ENCODE measurements at regions not wholly inside any gene's neighbourhood (a gene's known extent, or its start where the extent isn't known, plus 50 kb on each side); places are given as distances from the start of the nearest gene placed in this dataset.
"Not testable (repeated sequence)": the region's sequence is repeated elsewhere in the genome, so short reads cannot be mapped to it uniquely, and the experiment has no call there.

DNA sequence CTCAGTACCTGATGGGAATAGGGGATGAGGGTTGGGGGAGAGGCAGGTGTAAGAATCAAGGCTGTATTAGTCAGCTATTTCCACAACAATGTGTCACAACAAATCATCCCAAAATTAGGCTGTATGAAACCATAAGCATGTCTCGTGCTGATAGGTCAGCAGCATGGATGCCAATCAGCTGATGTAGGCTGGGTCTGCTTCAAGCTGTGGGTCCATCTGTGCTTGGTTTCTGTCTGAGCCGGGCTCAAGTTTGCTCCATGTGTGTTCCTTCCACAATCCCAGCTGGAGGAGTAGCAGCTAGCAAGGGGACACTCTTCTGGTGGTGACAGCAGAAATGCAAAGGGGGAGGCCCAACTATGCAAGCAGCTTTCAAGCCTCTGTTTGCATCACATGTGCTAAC lies 97.9 kb upstream of the ZNF746 start:
- H3K36me3 ChIP-seq (ENCODE audit: control insufficient read depth in 3 of 3, insufficient read depth in 3 of 3, low read length in 3 of 3): peaks cover 14 to 29% (median 26%) of the 10 kb centered on the region in 3 donors
- H3K27ac ChIP-seq (ENCODE audit: low read depth, low read length): no peak overlapping the region
- H3K27me3 ChIP-seq (ENCODE audit: control insufficient read depth in 3 of 3, insufficient read depth in 3 of 3, low read length in 3 of 3): no peaks in the 10 kb centered on the region
- no peaks in the 10 kb centered on the region for H3K9me3 ChIP-seq (ENCODE audit: control insufficient read depth in 3 of 3, low read length in 3 of 3)
- H3K4me1 ChIP-seq (ENCODE audit: control insufficient read depth in 3 of 3, insufficient read depth in 3 of 3, low read length in 3 of 3): no peaks in the 10 kb centered on the region
- no peak overlapping the region for H3K9ac ChIP-seq (ENCODE audit: low read depth in 1 of 3, low read length in 3 of 3)
- no peak overlapping the region for H3K4me3 ChIP-seq (ENCODE audit: low read length in 3 of 3)

DNA sequence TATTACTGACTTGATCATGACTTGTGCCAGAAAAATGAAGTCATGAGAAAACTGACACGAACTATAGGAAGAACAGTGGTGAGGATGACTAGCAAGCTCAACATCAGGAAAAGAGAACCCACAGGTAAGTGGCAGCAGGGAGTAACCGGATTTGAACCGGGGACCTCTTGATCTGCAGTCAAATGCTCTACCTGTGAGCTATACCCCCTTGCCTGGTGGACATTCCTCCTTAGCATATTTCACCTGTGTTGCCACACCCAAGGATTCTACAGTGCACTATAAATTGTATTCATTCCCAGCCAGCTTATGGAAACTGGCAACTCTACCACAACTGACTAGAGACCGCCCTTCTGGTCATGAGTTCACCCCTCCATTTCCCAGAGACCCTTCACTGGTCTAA lies 97.5 kb upstream of the ZNF746 start:
- Histone ChIP-seq H3K36me3 (ENCODE audit: control insufficient read depth in 3 of 3, insufficient read depth in 3 of 3, low read length in 3 of 3) (peaks cover 14 to 32% (median 26%) of the 10 kb centered on the region in 3 donors), H3K9me3 (ENCODE audit: control insufficient read depth in 3 of 3, low read length in 3 of 3) (no peaks in the 10 kb centered on the region), H3K27me3 (ENCODE audit: control insufficient read depth in 3 of 3, insufficient read depth in 3 of 3, low read length in 3 of 3) (no peaks in the 10 kb centered on the region), H3K4me3 (ENCODE audit: low read length in 3 of 3) (no peak overlapping the region), H3K27ac (ENCODE audit: low read depth, low read length) (no peak overlapping the region), H3K9ac (ENCODE audit: low read depth in 1 of 3, low read length in 3 of 3) (no peak overlapping the region), H3K4me1 (ENCODE audit: control insufficient read depth in 3 of 3, insufficient read depth in 3 of 3, low read length in 3 of 3) (no peaks in the 10 kb centered on the region)

DNA sequence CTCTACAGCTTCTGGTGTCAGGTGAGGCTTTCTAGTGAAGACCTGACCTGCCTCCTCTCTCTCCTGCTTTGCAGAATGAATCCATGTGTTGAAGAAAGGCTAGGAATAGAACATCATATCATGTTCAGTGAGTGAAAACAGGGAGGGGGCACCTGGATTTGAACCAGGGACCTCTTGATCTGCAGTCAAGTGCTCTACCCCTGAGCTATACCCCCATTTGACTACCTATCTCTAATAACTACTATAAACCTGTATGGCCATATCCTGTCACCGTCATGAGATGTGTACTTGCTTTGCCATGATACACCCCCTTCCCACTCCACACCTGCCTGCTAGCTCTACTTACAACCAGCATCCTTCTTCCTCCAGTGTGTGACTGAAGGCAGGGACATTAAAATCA lies 91.3 kb upstream of the ZNF746 start:
- Histone ChIP-seq H3K9ac (ENCODE audit: low read depth in 1 of 3, low read length in 3 of 3) (no peak overlapping the region), H3K36me3 (ENCODE audit: control insufficient read depth in 3 of 3, insufficient read depth in 3 of 3, low read length in 3 of 3) (peaks cover 20 to 45% (median 34%) of the 10 kb centered on the region in 3 donors), H3K9me3 (ENCODE audit: control insufficient read depth in 3 of 3, low read length in 3 of 3) (no peaks in the 10 kb centered on the region), H3K27ac (ENCODE audit: low read depth, low read length) (no peak overlapping the region), H3K27me3 (ENCODE audit: control insufficient read depth in 3 of 3, insufficient read depth in 3 of 3, low read length in 3 of 3) (no peaks in the 10 kb centered on the region), H3K4me3 (ENCODE audit: low read length in 3 of 3) (no peak overlapping the region), H3K4me1 (ENCODE audit: control insufficient read depth in 3 of 3, insufficient read depth in 3 of 3, low read length in 3 of 3) (no peaks in the 10 kb centered on the region)

DNA sequence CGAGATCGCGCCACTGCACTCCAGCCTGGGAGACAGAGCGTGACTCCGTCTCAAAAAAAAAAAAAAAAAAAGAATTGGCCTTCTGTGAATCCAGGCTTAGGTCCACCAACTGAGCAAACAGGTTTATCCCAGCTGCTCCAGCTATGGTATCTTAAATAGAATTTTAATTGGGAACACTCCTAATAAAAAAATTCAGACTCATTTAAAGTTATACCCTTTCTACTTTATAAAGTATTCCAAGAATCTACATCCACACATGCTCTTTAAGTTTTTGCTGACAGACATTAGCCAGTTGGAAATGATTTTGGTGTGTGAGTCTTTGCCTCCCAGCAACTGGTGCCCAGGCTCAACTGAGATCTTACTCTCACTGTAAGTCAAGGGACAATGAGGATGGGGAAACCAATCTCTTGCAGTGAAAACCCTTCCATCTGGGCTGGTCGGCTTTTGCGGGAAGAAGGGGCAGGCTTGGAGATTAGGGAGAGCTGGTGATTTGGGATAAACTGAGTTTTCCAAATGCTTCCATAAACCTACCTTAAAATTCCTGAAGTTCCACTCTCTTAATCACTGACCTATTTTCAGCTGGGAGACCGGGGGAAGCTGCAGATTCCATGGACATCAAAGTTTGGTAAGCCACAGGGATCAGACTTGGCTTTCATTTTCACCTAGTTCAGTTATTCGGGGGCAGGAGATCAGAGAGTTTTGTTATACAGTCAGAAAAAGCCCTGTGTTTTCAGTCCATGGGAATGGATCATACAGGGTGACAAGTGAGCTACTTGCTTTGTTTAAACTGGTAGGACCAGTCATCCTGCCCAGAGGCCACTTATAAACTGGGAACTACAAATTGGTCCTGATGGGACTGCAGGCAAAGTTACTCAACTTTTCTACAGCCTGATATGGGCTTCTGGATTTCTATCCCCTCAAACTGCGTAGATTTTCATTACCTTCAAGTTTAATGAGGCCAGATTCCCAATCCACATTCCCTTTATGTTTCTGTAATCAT lies 89.3 kb upstream of the ZNF746 start:
- H3K4me1 ChIP-seq (ENCODE audit: control insufficient read depth in 3 of 3, insufficient read depth in 3 of 3, low read length in 3 of 3): no peaks in the 10 kb centered on the region
- no peaks in the 10 kb centered on the region for H3K27me3 ChIP-seq (ENCODE audit: control insufficient read depth in 3 of 3, insufficient read depth in 3 of 3, low read length in 3 of 3)
- no peak overlapping the region for H3K27ac ChIP-seq (ENCODE audit: low read depth, low read length)
- peaks cover 16 to 49% (median 39%) of the 10 kb centered on the region in 3 donors for H3K36me3 ChIP-seq (ENCODE audit: control insufficient read depth in 3 of 3, insufficient read depth in 3 of 3, low read length in 3 of 3)
- H3K4me3 ChIP-seq (ENCODE audit: low read length in 3 of 3): no peak overlapping the region
- H3K9ac ChIP-seq (ENCODE audit: low read depth in 1 of 3, low read length in 3 of 3): no peak overlapping the region
- no peaks in the 10 kb centered on the region for H3K9me3 ChIP-seq (ENCODE audit: control insufficient read depth in 3 of 3, low read length in 3 of 3)

DNA sequence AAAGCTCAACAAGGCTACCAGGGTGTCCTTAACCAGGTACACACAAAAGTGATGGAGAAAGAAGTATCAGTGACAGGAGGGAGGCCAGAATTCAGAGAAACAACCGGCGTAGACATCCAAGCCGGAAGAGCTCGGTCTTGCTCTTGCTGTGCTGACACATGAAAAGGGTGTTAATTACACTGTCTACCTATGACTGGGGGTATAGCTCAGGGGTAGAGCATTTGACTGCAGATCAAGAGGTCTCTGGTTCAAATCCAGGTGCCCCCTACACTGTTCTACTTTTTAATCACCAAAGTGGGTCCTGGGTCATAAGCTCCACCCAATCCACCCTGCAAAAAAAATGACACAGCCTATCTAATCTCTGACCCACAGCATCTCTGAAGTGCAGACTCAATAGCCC lies 86.9 kb upstream of the ZNF746 start:
- no peaks in the 10 kb centered on the region for H3K4me1 ChIP-seq (ENCODE audit: control insufficient read depth in 3 of 3, insufficient read depth in 3 of 3, low read length in 3 of 3)
- peaks cover 0 to 2% (median 0%) of the 10 kb centered on the region in 3 donors for H3K9me3 ChIP-seq (ENCODE audit: control insufficient read depth in 3 of 3, low read length in 3 of 3)
- no peak overlapping the region for H3K9ac ChIP-seq (ENCODE audit: low read depth in 1 of 3, low read length in 3 of 3)
- no peak overlapping the region for H3K27ac ChIP-seq (ENCODE audit: low read depth, low read length)
- no peak overlapping the region for H3K4me3 ChIP-seq (ENCODE audit: low read length in 3 of 3)
- peaks cover 16 to 53% (median 40%) of the 10 kb centered on the region in 3 donors for H3K36me3 ChIP-seq (ENCODE audit: control insufficient read depth in 3 of 3, insufficient read depth in 3 of 3, low read length in 3 of 3)
- no peaks in the 10 kb centered on the region for H3K27me3 ChIP-seq (ENCODE audit: control insufficient read depth in 3 of 3, insufficient read depth in 3 of 3, low read length in 3 of 3)

DNA sequence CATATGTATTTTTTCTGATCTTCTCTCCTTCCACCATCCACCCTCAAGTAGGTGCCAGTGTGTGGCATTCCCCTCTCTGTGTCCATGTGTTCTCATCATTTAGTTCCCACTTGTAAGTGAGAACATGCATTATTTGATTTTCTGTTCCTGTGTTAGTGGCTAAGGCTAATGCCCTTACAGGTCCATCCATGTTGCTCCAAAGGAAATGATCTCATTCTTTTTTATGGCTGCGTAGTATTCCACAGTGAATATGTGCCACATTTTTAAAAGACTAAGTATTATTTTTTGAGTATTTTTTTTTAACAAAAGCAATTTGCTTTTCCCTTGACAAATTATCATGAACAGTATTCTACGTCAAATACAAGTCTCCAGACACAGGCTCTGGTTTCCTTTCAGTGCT lies 86.4 kb upstream of the ZNF746 start:
- H3K36me3 ChIP-seq (ENCODE audit: control insufficient read depth in 3 of 3, insufficient read depth in 3 of 3, low read length in 3 of 3): peaks cover 14 to 51% (median 39%) of the 10 kb centered on the region in 3 donors
- H3K9ac ChIP-seq (ENCODE audit: low read depth in 1 of 3, low read length in 3 of 3): no peak overlapping the region
- H3K4me3 ChIP-seq (ENCODE audit: low read length in 3 of 3): no peak overlapping the region
- H3K27ac ChIP-seq (ENCODE audit: low read depth, low read length): no peak overlapping the region
- H3K9me3 ChIP-seq (ENCODE audit: control insufficient read depth in 3 of 3, low read length in 3 of 3): peaks cover 0 to 2% (median 0%) of the 10 kb centered on the region in 3 donors
- H3K27me3 ChIP-seq (ENCODE audit: control insufficient read depth in 3 of 3, insufficient read depth in 3 of 3, low read length in 3 of 3): no peaks in the 10 kb centered on the region
- H3K4me1 ChIP-seq (ENCODE audit: control insufficient read depth in 3 of 3, insufficient read depth in 3 of 3, low read length in 3 of 3): no peaks in the 10 kb centered on the region

DNA sequence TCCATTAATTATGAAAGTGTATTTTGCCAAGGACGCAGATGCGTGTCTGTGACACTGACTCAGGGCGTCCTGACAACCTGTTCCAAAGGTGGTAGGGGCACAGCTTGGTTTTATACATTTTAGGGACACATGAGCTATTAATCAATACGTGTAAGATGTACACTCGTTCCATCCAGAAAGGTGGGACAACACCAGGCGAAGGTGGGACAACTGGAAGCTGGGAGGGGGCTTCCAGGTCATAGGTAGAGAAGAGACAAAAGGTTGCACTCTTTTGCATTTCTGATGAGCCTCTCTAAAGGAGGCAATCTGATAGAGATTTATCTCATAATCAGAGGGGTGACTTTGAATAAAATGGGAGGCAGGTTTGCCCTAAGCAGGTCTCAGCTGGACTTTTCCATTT lies 82.7 kb upstream of the ZNF746 start:
- Histone ChIP-seq H3K27me3 (ENCODE audit: control insufficient read depth in 3 of 3, insufficient read depth in 3 of 3, low read length in 3 of 3) (no peaks in the 10 kb centered on the region), H3K9me3 (ENCODE audit: control insufficient read depth in 3 of 3, low read length in 3 of 3) (peaks cover 0 to 2% (median 0%) of the 10 kb centered on the region in 3 donors), H3K4me3 (ENCODE audit: low read length in 3 of 3) (no peak overlapping the region), H3K9ac (ENCODE audit: low read depth in 1 of 3, low read length in 3 of 3) (no peak overlapping the region), H3K4me1 (ENCODE audit: control insufficient read depth in 3 of 3, insufficient read depth in 3 of 3, low read length in 3 of 3) (no peaks in the 10 kb centered on the region), H3K36me3 (ENCODE audit: control insufficient read depth in 3 of 3, insufficient read depth in 3 of 3, low read length in 3 of 3) (peaks cover 7 to 26% (median 25%) of the 10 kb centered on the region in 3 donors), H3K27ac (ENCODE audit: low read depth, low read length) (no peak overlapping the region)

DNA sequence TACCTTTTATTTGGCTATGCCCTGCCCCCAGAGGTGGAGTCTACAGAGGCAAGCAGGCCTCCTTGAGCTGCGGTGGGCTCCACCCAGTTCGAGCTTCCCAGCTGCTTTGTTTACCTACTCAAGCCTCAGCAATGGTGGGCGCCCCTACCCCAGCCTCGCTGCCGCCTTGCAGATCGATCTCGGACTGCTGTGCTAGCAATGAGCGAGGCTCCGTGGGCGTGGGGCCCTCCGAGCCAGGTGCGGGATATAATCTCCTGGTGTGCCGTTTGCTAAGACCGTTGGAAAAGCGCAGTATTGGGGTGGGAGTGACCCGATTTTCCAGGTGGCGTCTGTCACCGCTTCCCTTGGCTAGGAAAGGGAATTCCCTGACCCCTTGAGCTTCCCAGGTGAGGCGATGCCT lies 81.8 kb upstream of the ZNF746 start:
- H3K36me3 ChIP-seq (ENCODE audit: control insufficient read depth in 3 of 3, insufficient read depth in 3 of 3, low read length in 3 of 3): peaks cover 7 to 25% (median 20%) of the 10 kb centered on the region in 3 donors
- not testable (repeated sequence) for H3K9me3 ChIP-seq (ENCODE audit: control insufficient read depth in 3 of 3, low read length in 3 of 3); H3K9ac ChIP-seq (ENCODE audit: low read depth in 1 of 3, low read length in 3 of 3); H3K27ac ChIP-seq (ENCODE audit: low read depth, low read length); H3K4me1 ChIP-seq (ENCODE audit: control insufficient read depth in 3 of 3, insufficient read depth in 3 of 3, low read length in 3 of 3); H3K4me3 ChIP-seq (ENCODE audit: low read length in 3 of 3); H3K27me3 ChIP-seq (ENCODE audit: control insufficient read depth in 3 of 3, insufficient read depth in 3 of 3, low read length in 3 of 3)

DNA sequence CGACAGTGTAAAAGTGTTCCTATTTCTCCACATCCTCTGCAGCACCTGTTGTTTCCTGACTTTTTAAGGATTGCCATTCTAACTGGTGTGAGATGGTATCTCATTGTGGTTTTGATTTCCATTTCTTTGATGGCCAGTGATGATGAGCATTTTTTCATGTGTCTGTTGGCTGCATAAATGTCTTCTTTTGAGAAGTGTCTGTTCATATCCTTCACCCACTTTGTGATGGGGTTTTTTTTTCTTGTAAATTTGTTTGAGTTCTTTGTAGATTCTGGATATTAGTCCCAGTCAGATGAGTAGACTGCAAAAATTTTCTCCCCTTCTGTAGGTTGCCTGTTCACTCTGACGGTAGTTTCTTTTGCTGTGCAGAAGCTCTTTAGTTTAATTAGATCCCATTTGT lies 76.8 kb upstream of the ZNF746 start:
- not testable (repeated sequence) for H3K9ac ChIP-seq (ENCODE audit: low read depth in 1 of 3, low read length in 3 of 3); H3K27ac ChIP-seq (ENCODE audit: low read depth, low read length); H3K36me3 ChIP-seq (ENCODE audit: control insufficient read depth in 3 of 3, insufficient read depth in 3 of 3, low read length in 3 of 3); H3K4me3 ChIP-seq (ENCODE audit: low read length in 3 of 3); H3K4me1 ChIP-seq (ENCODE audit: control insufficient read depth in 3 of 3, insufficient read depth in 3 of 3, low read length in 3 of 3); H3K27me3 ChIP-seq (ENCODE audit: control insufficient read depth in 3 of 3, insufficient read depth in 3 of 3, low read length in 3 of 3); H3K9me3 ChIP-seq (ENCODE audit: control insufficient read depth in 3 of 3, low read length in 3 of 3)

DNA sequence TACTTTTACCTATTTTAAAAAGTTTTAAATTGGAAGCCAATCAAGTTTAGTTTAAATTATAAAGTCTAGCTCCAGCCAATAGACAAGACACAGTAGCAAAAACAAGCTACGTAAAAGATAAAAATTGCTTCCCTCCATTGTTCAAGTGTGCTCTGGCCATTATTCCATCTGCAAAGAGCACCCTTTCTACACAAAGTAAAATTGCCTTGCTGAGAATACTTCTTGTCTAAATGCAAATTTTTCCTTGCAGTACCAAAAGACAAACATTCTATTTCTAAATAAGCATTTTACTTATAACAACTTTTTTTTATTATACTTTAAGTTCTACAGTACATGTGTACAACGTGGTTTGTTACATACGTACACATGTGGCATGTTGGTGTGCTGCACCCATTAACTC lies 75.9 kb upstream of the ZNF746 start:
- Histone ChIP-seq H3K36me3 (ENCODE audit: control insufficient read depth in 3 of 3, insufficient read depth in 3 of 3, low read length in 3 of 3) (no peaks in the 10 kb centered on the region), H3K4me1 (ENCODE audit: control insufficient read depth in 3 of 3, insufficient read depth in 3 of 3, low read length in 3 of 3) (no peaks in the 10 kb centered on the region), H3K9ac (ENCODE audit: low read depth in 1 of 3, low read length in 3 of 3) (no peak overlapping the region), H3K27me3 (ENCODE audit: control insufficient read depth in 3 of 3, insufficient read depth in 3 of 3, low read length in 3 of 3) (no peaks in the 10 kb centered on the region), H3K27ac (ENCODE audit: low read depth, low read length) (no peak overlapping the region), H3K9me3 (ENCODE audit: control insufficient read depth in 3 of 3, low read length in 3 of 3) (peaks cover 0 to 3% (median 0%) of the 10 kb centered on the region in 3 donors), H3K4me3 (ENCODE audit: low read length in 3 of 3) (no peak overlapping the region)

Measured in skeletal muscle tissue (tissue), 3 donors.